K562 (cell line): ENCODE measurements at regions not wholly inside any gene's neighbourhood (a gene's known extent, or its start where the extent isn't known, plus 50 kb on each side); places are given as distances from the start of the nearest gene placed in this dataset.

ENCODE experiments used
- CHD1 ChIP-seq: fragments of 200-600 bp; sonication (generic); IDR thresholded peaks from one replicate; pipeline ENCODE4 v1.6.1; 2012; ENCODE audit warnings: mild to moderate bottlenecking, moderate library complexity, low read length, inconsistent platforms
- SMARCC2 ChIP-seq: fragments of 450-650 bp; IDR thresholded peaks from 2 replicates; pipeline ENCODE4 v1.6.1; 2017; ENCODE audit warnings: antibody characterized with exemption, moderate library complexity, mild to moderate bottlenecking, low read depth
- ZHX1 ChIP-seq: fragments of 150-350 bp; conservative IDR thresholded peaks from 2 replicates; pipeline ENCODE4 v1.6.1; 2014; ENCODE audit warnings: low read length
- TF ChIP-seq, protein P1 (sequence below): fragments of 450-650 bp; IDR thresholded peaks from 2 replicates; pipeline ENCODE4 v1.6.1; 2016; ENCODE audit warnings: borderline replicate concordance

GRCh38 chr7:119522698-119523097, 750.3 kb upstream of the KCND2 start:
- TF ChIP-seq SMARCC2: no peak
- no peak for TF ChIP-seq ZHX1
- TF ChIP-seq, protein P1, sequence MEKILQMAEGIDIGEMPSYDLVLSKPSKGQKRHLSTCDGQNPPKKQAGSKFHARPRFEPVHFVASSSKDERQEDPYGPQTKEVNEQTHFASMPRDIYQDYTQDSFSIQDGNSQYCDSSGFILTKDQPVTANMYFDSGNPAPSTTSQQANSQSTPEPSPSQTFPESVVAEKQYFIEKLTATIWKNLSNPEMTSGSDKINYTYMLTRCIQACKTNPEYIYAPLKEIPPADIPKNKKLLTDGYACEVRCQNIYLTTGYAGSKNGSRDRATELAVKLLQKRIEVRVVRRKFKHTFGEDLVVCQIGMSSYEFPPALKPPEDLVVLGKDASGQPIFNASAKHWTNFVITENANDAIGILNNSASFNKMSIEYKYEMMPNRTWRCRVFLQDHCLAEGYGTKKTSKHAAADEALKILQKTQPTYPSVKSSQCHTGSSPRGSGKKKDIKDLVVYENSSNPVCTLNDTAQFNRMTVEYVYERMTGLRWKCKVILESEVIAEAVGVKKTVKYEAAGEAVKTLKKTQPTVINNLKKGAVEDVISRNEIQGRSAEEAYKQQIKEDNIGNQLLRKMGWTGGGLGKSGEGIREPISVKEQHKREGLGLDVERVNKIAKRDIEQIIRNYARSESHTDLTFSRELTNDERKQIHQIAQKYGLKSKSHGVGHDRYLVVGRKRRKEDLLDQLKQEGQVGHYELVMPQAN: no peak
- TF ChIP-seq CHD1: no peak
